Suppressor macrophage treated with lipopolysaccharide for 4 hours (primary cell): ENCODE measurements at regions not wholly inside any gene's neighbourhood (a gene's known extent, or its start where the extent isn't known, plus 50 kb on each side); places are given as distances from the start of the nearest gene placed in this dataset.
"Not testable (repeated sequence)": the region's sequence is repeated elsewhere in the genome, so short reads cannot be mapped to it uniquely, and the experiment has no call there.

Source experiments
- DNase-seq: peaks from one replicate; pipeline ENCODE4 v3.0.0-alpha.2; 2020

DNA sequence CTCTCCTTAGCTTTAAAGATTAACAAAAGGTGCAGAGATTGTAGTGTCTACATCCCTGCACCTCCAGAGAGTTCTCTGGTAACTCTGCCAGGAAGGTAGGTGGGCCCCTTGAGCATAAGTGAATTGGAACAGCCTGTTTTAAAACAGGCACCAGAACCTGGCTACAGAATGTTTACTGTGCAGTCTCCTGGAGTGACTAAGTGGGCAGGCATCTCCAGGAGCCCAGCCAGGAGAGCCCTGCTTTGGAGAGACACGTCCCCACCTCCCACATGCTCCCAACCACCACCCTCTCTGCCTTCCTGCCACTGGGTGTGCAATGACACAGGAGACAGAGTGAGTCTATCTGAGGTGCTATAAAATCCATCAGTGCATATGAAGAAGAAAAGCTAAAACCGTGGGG lies 110.3 kb upstream of the EYA4 start:
- DNase-seq: no peak

GRCh38 chr6:133131621-133132465 lies 109.3 kb upstream of the EYA4 start:
- no peak for DNase-seq

DNA sequence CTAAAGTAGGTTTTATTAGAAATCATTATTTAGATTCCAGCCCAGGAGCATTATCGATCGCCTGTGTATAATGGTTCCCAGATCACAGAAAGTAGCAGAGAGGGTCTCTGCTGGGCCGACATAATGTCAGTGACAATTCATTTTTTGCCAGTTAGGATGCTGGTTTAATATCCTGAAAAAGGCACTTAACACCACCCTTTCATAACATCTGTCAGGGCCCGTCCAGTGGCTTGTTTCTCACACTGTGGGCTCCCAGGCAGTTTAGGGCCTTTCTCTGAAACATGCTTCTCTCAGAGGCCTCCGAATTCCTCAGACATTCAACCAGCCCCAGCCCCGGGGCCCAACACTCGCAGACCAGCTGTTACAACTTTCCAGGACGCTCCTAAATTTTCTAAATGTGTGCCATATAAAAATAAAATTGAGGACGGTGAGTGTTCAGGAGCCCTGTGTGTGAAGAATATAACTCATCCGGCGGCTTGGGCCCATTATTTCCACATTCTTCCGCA lies 108.6 kb upstream of the EYA4 start:
- no peak for DNase-seq

DNA sequence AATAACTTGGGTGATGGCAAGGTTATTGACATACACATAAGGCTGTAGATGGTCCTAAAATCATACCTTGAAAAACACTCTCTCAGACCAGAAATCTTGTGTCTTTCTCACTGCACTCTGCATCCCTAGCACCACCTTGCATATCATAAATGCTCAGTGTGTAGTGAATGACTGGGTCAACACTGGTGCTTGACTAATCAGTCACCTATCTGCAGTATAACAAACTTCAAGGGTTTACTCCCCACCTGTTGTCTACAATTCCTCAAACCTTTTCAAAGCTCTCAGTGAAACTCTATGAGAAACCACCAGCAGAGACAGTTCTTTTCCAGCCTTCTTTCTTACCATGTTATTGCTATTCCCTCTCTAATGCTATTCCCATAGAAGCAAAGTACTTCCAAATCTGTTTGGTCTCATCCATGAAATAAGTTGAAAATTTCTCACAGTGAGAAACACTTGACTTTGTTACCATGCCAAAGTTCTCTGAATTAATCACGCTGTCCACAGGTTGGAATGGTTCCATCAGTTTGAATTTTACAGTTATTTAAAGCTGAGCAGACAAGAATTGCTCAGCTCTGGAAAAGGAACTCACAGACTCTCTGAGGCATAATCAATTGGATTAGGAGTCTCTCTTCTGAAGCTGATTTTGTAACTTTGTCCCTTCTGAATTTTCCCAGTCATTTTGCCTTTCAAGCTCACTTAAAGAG lies 104.8 kb upstream of the EYA4 start:
- no peak for DNase-seq

- not testable (repeated sequence) for DNase-seq
Measured at GRCh38 chr6:133147470-133148184, 93.5 kb upstream of the EYA4 start.

DNA sequence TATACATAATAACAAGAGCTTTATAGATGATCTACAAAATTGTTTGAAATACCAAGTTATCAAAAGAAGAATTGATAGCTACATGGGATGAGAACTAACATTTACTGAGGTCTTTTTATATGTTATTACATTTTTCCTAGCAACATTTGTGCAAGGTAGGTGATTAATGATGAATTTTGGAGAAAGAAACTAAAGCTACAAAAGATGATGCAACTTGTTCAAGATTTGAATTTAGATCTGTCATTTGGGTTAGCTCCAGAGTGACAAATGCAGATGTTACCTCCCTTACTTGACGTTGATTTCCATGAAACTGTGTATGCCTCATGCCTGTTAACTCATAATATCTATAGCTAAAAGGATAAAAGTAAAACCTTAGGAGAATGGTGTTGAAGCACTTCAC lies 84.5 kb upstream of the EYA4 start:
- no peak for DNase-seq

GRCh38 chr6:133157995-133158394 lies 83.2 kb upstream of the EYA4 start:
- no peak for DNase-seq

DNA sequence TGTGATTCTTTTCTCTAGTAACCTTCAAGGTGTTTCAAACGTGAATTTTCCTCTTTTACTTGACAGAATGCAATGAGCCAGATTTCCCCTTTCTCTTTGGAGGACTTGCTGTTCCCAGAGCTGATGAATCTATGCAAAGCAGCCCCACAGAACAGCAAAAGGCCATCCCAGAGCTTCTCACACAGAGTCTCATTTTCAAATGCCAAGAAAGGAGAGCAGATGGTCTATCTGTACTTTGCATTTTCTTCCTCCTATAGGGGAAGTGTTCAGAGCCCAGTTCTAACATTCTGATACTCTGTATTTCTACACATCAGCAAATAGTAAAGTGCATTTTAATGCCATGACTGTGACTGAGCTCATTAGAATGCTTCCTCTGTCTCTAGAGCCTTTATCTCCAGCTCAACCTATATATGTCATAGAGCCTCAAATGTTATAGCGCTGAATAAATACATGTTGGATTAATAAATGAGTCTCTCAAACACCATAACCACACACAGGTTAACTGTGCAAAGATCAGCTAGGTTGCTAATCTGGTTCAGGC lies 81.8 kb upstream of the EYA4 start:
- no peak for DNase-seq

DNA sequence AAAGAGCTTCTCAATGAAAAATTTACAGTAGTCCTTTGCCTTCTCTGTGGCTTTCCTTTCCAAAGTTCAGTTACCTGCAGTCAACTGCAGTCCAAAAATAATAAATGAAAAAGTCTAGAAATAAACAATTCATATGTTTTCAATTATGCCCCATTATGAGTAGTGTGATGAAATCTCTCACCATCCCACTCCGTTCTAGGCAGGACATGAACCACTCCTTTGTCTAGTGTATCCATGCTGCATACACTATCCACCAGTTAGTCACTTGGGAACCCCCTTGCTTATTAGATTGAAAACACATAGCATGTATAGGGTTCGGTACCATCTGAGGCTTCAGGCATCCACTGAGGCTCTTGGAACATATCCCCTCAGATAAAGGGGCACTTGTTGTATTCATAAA lies 80.6 kb upstream of the EYA4 start:
- no peak for DNase-seq

DNA sequence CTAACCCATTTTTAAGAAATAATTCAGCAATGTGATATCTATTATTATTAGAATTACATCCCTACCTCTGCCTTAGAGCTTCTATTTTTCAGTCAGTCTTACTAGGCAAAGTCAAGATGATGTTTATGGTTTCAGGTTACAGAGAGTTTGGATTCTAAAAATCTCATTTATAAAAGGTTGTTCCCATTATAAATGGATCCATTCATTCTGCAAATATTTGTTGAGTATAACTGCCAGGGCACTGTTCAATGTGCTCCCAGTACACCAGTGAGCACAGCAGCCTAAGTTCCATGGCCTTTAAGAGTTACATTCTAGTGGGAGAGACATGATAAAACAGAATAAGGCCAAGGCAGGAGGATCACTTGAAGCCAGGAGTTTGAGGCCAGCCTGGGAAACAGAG lies 75.9 kb upstream of the EYA4 start:
- no peak for DNase-seq

GRCh38 chr6:133166766-133167165 lies 74.4 kb upstream of the EYA4 start:
- DNase-seq: no peak

DNA sequence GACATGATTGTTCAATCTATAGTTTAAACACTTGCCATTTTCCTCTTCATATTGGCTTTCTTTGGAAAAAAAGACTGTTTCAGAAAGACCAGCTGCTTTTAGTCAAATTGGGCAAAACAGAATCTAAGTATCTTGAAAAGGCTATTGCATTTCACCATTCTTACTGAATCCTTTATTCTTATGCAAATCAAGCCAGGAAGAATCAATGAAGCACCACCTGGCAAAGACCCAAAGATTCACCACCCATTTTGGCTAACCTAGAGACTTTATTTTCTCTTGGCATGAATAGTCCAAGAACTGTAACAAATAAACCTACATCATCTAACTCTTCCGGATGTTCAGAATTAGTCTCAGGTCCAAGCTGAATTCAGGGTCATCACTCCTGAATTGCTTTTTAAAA lies 71.3 kb upstream of the EYA4 start:
- DNase-seq: no peak

DNA sequence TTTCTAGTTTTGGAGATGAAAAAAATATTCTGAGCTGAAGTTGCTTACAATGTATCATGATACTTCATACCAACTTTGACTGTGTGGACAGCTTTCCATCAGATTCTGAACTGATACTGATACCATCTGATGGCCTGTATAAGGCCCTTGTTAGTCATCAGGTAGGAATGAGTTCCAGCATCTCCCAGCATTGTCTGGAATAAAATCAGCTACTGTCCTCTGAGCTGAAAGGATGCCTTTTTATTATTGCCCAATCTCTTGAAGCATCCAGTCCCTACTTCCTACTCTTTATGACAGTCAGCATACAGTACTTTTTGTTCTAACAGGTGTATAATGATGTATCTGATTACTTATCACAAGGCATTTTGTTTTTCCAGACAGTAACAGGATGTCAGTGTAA lies 70.6 kb upstream of the EYA4 start:
- DNase-seq: no peak

GRCh38 chr6:133171989-133172604 lies 69.1 kb upstream of the EYA4 start:
- no peak for DNase-seq

DNA sequence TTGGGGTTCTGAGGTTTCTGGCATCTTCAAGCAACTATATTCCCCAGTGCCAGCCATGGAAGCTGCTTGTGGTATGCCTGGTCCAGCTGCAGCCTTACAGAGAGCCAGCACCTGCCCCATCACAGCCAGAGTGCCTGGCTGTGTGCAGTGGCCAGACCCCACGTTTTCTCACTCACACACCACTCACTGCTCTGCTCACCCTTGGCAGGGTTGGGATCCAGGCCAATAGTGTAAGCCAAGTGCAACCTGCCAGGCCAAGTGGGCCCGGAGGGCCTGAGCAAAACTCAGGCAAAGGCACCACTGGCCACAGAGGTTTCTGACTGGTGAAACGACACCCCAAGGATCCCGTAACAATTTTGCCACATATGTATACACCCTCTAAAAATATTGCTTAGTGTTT lies 67.9 kb upstream of the EYA4 start:
- no peak for DNase-seq

- DNase-seq: no peak
Measured at GRCh38 chr6:133179481-133179880, 61.7 kb upstream of the EYA4 start.

DNA sequence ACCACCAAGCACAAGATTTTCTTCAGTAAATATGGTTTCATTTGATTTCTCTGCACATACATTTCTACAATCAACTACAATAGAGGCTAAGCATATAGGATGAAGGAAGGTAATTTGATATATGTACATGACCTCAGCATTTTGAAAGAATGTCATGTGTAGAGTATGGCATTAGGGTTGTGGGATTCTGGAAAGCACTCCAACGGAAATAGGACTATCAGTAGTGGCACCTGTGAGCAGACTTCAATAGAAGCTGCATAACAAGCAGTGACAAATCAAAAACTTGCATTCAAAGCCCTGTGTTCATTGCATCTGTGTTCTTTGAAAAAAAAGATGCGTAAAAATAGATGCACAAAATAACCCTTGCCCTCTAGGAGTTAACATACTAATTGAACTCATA lies 57.5 kb upstream of the EYA4 start:
- no peak for DNase-seq

DNA sequence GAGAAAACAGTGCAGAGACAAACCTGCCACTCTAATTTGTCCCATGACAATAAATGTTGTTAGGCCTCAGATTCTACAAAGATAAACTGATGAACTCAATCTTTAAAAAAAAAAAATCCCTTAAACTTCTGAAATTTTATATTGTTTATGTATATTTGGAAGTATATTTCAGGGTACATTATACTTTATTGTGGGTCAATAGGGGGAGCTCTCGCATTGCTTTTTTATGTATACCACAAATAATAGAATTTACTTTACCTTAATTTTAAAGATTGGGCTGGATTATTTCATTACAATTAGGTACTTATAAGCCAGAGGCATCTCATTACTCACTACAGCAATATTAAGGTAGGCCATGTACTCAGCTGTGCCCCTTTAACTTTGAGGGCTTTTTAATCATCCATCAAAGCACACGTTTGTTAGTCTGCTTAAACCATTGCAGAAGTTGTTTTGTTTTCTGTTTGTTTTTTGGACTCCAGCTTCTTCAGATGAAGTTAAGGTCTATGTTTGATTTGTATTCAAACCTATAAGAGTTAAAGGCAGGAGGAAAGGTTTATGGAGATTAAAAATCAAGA lies 56.3 kb upstream of the EYA4 start:
- DNase-seq: peak; percentile 33

DNA sequence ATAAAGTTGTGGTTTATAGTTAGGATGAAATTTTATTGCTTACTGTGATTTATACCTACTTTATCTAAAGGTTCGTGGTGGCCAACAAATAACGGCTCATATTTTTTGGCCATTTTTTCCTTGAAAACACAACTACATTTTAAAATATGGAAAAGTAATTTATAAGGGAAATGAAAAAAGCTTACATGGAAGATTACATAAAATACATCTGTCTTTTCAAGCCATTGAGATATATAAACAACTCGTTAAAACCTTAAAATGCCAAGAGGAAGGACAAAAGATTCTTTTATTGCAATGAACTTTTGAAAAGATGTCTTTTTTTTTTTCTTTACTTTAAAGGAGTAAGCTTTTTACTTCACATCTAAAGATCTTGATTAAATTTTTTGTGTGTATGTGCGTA lies 55.4 kb upstream of the EYA4 start:
- DNase-seq: no peak

DNA sequence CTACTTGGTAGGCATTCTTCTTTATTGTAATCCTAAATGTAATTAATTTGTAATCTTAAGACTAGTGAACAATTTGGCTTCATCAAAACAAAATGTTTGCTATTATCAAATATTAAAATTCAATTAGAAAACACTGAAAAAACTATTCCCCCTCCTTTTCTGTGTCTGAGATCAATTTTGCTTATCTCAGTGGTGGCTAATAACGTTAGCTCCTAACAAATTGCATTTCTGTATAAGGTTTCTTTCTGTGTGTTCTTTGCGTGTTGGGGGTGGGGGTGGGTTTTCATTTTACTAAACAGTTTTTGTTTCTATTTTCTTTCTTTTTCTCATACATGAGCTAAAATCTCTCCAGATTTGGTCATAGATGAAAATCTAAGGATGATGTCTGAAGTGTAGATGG lies 54.0 kb upstream of the EYA4 start:
- no peak for DNase-seq

DNA sequence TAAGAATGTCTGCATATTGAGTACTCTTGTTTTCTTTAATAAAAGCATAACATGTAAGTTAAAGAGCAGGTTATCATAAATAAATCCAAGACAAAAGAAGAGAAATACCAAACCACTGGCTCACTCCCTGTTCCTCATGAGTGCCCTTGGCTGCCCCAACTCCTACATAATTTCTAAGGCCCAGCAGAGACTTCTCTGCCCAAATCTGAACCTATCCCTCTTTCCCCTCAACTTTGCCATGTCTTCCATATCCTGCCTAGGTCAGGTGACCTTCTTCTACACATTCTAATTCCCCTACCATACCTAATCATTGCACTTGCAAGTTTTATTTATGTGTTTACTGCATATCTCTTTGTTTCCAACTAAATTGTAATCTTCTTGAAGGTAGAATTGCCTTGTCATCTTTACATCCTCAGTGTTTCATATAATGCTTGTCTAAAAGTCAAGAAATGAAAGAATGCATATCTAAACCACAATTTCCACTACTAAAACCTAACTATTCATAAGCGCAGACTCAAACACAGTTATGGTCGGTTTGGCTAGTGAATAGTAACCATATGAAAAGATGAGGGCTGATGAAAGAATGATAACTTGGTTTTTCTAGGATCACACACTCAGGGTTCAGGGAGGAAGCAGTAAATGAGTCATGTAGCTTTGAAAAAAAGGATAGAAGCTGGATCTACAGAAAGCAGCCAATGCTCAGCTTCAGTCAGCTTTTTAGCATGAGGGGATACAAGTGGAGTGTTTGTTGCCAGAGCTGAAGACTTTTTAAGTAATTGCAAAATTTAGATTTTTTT lies 53.3 kb upstream of the EYA4 start:
- no peak for DNase-seq

GRCh38 chr6:133190912-133191311 lies 50.2 kb upstream of the EYA4 start:
- DNase-seq: no peak
